HEK293 (cell line): ENCODE measurements at regions not wholly inside any gene's neighbourhood (a gene's known extent, or its start where the extent isn't known, plus 50 kb on each side); places are given as distances from the start of the nearest gene placed in this dataset.

ENCODE experiments used
- CTCF ChIA-PET: fragments of 350-600 bp; formaldehyde crosslinking; extraction: SDS; loops from one replicate; lab custom pipeline; 2021; ENCODE audit warnings: antibody characterized with exemption; lab: Yijun Ruan, JAX
- POLR2A ChIA-PET: fragments of 300-600 bp; formaldehyde crosslinking; extraction: SDS; loops from one replicate; lab custom pipeline; 2020; ENCODE audit warnings: antibody characterized with exemption, inconsistent platforms; lab: Yijun Ruan, JAX
- H3K27ac ChIP-seq: fragments of 200-500 bp; sonication (Bioruptor generic); 2 replicates; pipeline ENCODE4 v1.5.1; 2014; ENCODE audit warnings: low read depth, low read length, control low read depth, inconsistent platforms; ENCODE audit errors: extremely low read depth
- H3K36me3 ChIP-seq, 2 experiments: fragments of 200-500 bp in 1 of 2; sonication (Bioruptor generic) in 1 of 2; 1 replicate in 1 of 2; 2 replicates in 1 of 2; pipeline ENCODE4 v1.5.1; 2014 to 2017; ENCODE audit warnings: inconsistent platforms in 2 of 2, low read length in 2 of 2; ENCODE audit not compliant: control insufficient read depth in 2 of 2, insufficient read depth in 1 of 2
- H3K4me1 ChIP-seq: fragments of 200-500 bp; sonication (Bioruptor generic); 2 replicates; pipeline ENCODE4 v1.5.1; 2014; ENCODE audit warnings: mild to moderate bottlenecking, low read length, inconsistent platforms; ENCODE audit not compliant: control insufficient read depth, insufficient read depth
- H3K4me3 ChIP-seq: 2 replicates; pipeline ENCODE4 v1.5.1; 2011; ENCODE audit warnings: low read depth, mild to moderate bottlenecking, control low read depth, low read length, moderate library complexity
- H3K9me3 ChIP-seq: fragments of 200-500 bp; sonication (Bioruptor generic); 2 replicates; pipeline ENCODE4 v1.5.1; 2014; ENCODE audit warnings: low read depth, low read length, inconsistent platforms; ENCODE audit not compliant: control insufficient read depth, insufficient read depth
- AEBP2 ChIP-seq: fragments of 450-650 bp; formaldehyde crosslinking; IDR thresholded peaks from 2 replicates; pipeline ENCODE4 v1.5.1; 2016; ENCODE audit warnings: missing biosample characterization, missing genetic modification characterization, borderline replicate concordance
- BCL6B ChIP-seq: fragments of 450-650 bp; formaldehyde crosslinking; IDR thresholded peaks from 2 replicates; pipeline ENCODE4 v1.5.1; 2017; ENCODE audit warnings: missing biosample characterization, missing genetic modification characterization
- PRDM10 ChIP-seq: fragments of 450-650 bp; formaldehyde crosslinking; IDR thresholded peaks from 2 replicates; pipeline ENCODE4 v1.5.1; 2016; ENCODE audit warnings: missing biosample characterization, missing genetic modification characterization
- TRIM28 ChIP-seq: IDR thresholded peaks from 2 replicates; pipeline ENCODE4 v1.6.1; 2011; ENCODE audit warnings: low read length, control low read depth, borderline replicate concordance
- TSHZ1 ChIP-seq: fragments of 450-650 bp; formaldehyde crosslinking; IDR thresholded peaks from 2 replicates; pipeline ENCODE4 v1.5.1; 2016; ENCODE audit warnings: missing biosample characterization, missing genetic modification characterization, borderline replicate concordance
- WT1 ChIP-seq: fragments of 450-650 bp; formaldehyde crosslinking; IDR thresholded peaks from 2 replicates; pipeline ENCODE4 v1.5.1; 2016; ENCODE audit warnings: missing biosample characterization, missing genetic modification characterization
- ZBTB6 ChIP-seq: fragments of 450-650 bp; formaldehyde crosslinking; IDR thresholded peaks from 2 replicates; pipeline ENCODE4 v1.5.1; 2017; ENCODE audit warnings: missing biosample characterization, missing genetic modification characterization
- ZBTB8A ChIP-seq: fragments of 450-650 bp; formaldehyde crosslinking; IDR thresholded peaks from 2 replicates; pipeline ENCODE4 v1.5.1; 2016; ENCODE audit warnings: missing biosample characterization, missing genetic modification characterization
- ZIC2 ChIP-seq: fragments of 450-650 bp; formaldehyde crosslinking; IDR thresholded peaks from 2 replicates; pipeline ENCODE4 v1.5.1; 2016; ENCODE audit warnings: missing biosample characterization, missing genetic modification characterization
- ZNF175 ChIP-seq: fragments of 450-650 bp; formaldehyde crosslinking; IDR thresholded peaks from 2 replicates; pipeline ENCODE4 v1.5.1; 2016; ENCODE audit warnings: missing biosample characterization, missing genetic modification characterization
- ZNF223 ChIP-seq: fragments of 450-650 bp; formaldehyde crosslinking; IDR thresholded peaks from 2 replicates; pipeline ENCODE4 v1.5.1; 2016; ENCODE audit warnings: missing biosample characterization, missing genetic modification characterization
- ZNF248 ChIP-seq: fragments of 450-650 bp; formaldehyde crosslinking; IDR thresholded peaks from 2 replicates; pipeline ENCODE4 v1.5.1; 2017; ENCODE audit warnings: missing biosample characterization, missing genetic modification characterization
- ZNF354C ChIP-seq: fragments of 450-650 bp; formaldehyde crosslinking; IDR thresholded peaks from 2 replicates; pipeline ENCODE4 v1.5.1; 2016; ENCODE audit warnings: missing biosample characterization, missing genetic modification characterization, low read depth, borderline replicate concordance
- ZNF416 ChIP-seq: fragments of 450-650 bp; formaldehyde crosslinking; IDR thresholded peaks from 2 replicates; pipeline ENCODE4 v1.5.1; 2016; ENCODE audit warnings: missing biosample characterization, missing genetic modification characterization
- ZNF513 ChIP-seq: fragments of 450-650 bp; IDR thresholded peaks from 2 replicates; pipeline ENCODE4 v1.5.1; 2018; ENCODE audit warnings: missing biosample characterization, missing genetic modification characterization
- ZNF548 ChIP-seq: fragments of 450-650 bp; formaldehyde crosslinking; IDR thresholded peaks from 2 replicates; pipeline ENCODE4 v1.5.1; 2016; ENCODE audit warnings: missing biosample characterization, missing genetic modification characterization
- ZNF658 ChIP-seq: fragments of 450-650 bp; formaldehyde crosslinking; IDR thresholded peaks from 2 replicates; pipeline ENCODE4; 2016; ENCODE audit warnings: missing biosample characterization, missing genetic modification characterization
- ZNF843 ChIP-seq: fragments of 450-650 bp; formaldehyde crosslinking; IDR thresholded peaks from 2 replicates; pipeline ENCODE4 v1.5.1; 2016; ENCODE audit warnings: missing biosample characterization, missing genetic modification characterization
- ZXDB ChIP-seq: fragments of 450-650 bp; formaldehyde crosslinking; IDR thresholded peaks from 2 replicates; pipeline ENCODE4 v1.5.1; 2016; ENCODE audit warnings: missing biosample characterization, missing genetic modification characterization

- POLR2A ChIA-PET, result no interaction called here
- Histone ChIP-seq H3K4me3 (no peak overlapping the region), H3K36me3 (no peaks in the 10 kb centered on the region), H3K27ac (no peak overlapping the region), H3K9me3 (no peaks in the 10 kb centered on the region), H3K4me1 (no peaks in the 10 kb centered on the region)
- CTCF ChIA-PET, result interaction anchor here (0.7 kb wide), 1 partner anchor 181 kb away, joined by 6 read pairs; no protein-coding TSS in a partner anchor
- TF ChIP-seq ZBTB8A (tag by site-specific recombination) (no peak), ZNF513 (peak; percentile 29; the same call in 1 of the 2 replicates)
These were observed 168.1 kb upstream of the MALRD1 start for GRCh38 chr10:18880530-18880929.

GRCh38 chr10:18886102-18886501 is 162.5 kb upstream of the MALRD1 start:
- TF ChIP-seq TRIM28 (peak; percentile 88; the same call in 1 of the 2 replicates), BCL6B (tag by site-specific recombination) (no peak), PRDM10 (no peak)
- H3K4me1 ChIP-seq, result no peaks in the 10 kb centered on the region
- H3K27ac ChIP-seq, result no peak overlapping the region
- H3K4me3 ChIP-seq, result no peak overlapping the region
- no peaks in the 10 kb centered on the region for H3K36me3 ChIP-seq
- ChIA-PET CTCF (interaction anchor here (0.6 kb wide), 1 partner anchor 197 kb away, joined by 4 read pairs; no protein-coding TSS in a partner anchor), POLR2A (no interaction called here)
- H3K9me3 ChIP-seq, result no peaks in the 10 kb centered on the region

GRCh38 chr10:18906636-18907035 is 142.0 kb upstream of the MALRD1 start:
- no peaks in the 10 kb centered on the region for H3K4me1 ChIP-seq
- H3K9me3 ChIP-seq, result no peaks in the 10 kb centered on the region
- H3K27ac ChIP-seq, result no peak overlapping the region
- no peak overlapping the region for H3K4me3 ChIP-seq
- H3K36me3 ChIP-seq, result no peaks in the 10 kb centered on the region
- CTCF ChIA-PET, result no interaction called here
- POLR2A ChIA-PET, result no interaction called here
- TF ChIP-seq ZNF416 (tag by site-specific recombination) (no peak), ZNF548 (tag by site-specific recombination) (no peak), ZBTB6 (tag by site-specific recombination) (no peak), TRIM28 (no peak), ZNF175 (tag by site-specific recombination) (no peak), ZXDB (tag by site-specific recombination) (no peak), WT1 (tag by site-specific recombination) (no peak), ZNF843 (tag by site-specific recombination) (no peak), ZNF248 (tag by site-specific recombination) (no peak), ZIC2 (tag by site-specific recombination) (no peak), TSHZ1 (no peak), ZNF658 (tag by site-specific recombination) (no peak), ZNF354C (no peak), ZNF223 (tag by site-specific recombination) (no peak), AEBP2 (tag by site-specific recombination) (no peak)
